VCaP (cell line): ENCODE measurements at regions not wholly inside any gene's neighbourhood (a gene's known extent, or its start where the extent isn't known, plus 50 kb on each side); places are given as distances from the start of the nearest gene placed in this dataset.

Source experiments
- H3K27ac ChIP-seq: fragments of 450-650 bp; 2 replicates; pipeline ENCODE4 v1.5.1; 2017
- CTCF ChIP-seq: fragments of 450-650 bp; conservative IDR thresholded peaks from 2 replicates; pipeline ENCODE4 v1.5.1; 2017; ENCODE audit warnings: mild to moderate bottlenecking, moderate library complexity

GRCh38 chr13:103852036-103852435 is 785.8 kb upstream of the SLC10A2 start:
- no peak overlapping the region for H3K27ac ChIP-seq
- TF ChIP-seq CTCF = no peak

GRCh38 chr13:103844471-103844870 is 778.3 kb upstream of the SLC10A2 start:
- H3K27ac ChIP-seq = no peak overlapping the region
- TF ChIP-seq CTCF = no peak

- no peak overlapping the region for H3K27ac ChIP-seq
- TF ChIP-seq CTCF = no peak
Measured at GRCh38 chr13:103839460-103839859, 773.2 kb upstream of the SLC10A2 start.

- no peak for TF ChIP-seq CTCF
- H3K27ac ChIP-seq = no peak overlapping the region
Measured at GRCh38 chr13:103835052-103835451, 768.8 kb upstream of the SLC10A2 start.

GRCh38 chr13:103833294-103833852 is 767.2 kb upstream of the SLC10A2 start:
- no peak overlapping the region for H3K27ac ChIP-seq
- TF ChIP-seq CTCF = no peak

GRCh38 chr13:103815619-103816018 is 749.4 kb upstream of the SLC10A2 start:
- no peak for TF ChIP-seq CTCF
- no peak overlapping the region for H3K27ac ChIP-seq

- H3K27ac ChIP-seq = no peak overlapping the region
- no peak for TF ChIP-seq CTCF
Measured at GRCh38 chr13:103812971-103813370, 746.8 kb upstream of the SLC10A2 start.
